Neural progenitor cell (in vitro differentiated cells): ENCODE measurements at regions not wholly inside any gene's neighbourhood (a gene's known extent, or its start where the extent isn't known, plus 50 kb on each side); places are given as distances from the start of the nearest gene placed in this dataset.
A peak's percentile ranks its signal among the peaks of the same experiment; 100 is the strongest.

Experiments
- DNase-seq: peaks from one replicate; pipeline ENCODE4 v3.0.0-alpha.2; 2016; ENCODE audit warnings: low spot score
- H2AFZ ChIP-seq: fragments of 200-600 bp; sonication (generic); replicated peaks from 2 replicates; pipeline ENCODE4 v1.6.1; 2016; ENCODE audit warnings: antibody characterized with exemption
- H3F3A ChIP-seq: fragments of 200-600 bp; sonication (generic); 2 replicates; pipeline ENCODE4 v1.6.1; 2016; ENCODE audit warnings: antibody characterized with exemption, low read depth
- H3K27ac ChIP-seq: fragments of 200-600 bp; sonication (generic); 2 replicates; pipeline ENCODE4 v1.5.1; 2016; ENCODE audit warnings: mild to moderate bottlenecking
- H3K27me3 ChIP-seq: fragments of 200-600 bp; sonication (generic); 2 replicates; pipeline ENCODE4 v1.6.1; 2016; ENCODE audit warnings: mild to moderate bottlenecking, moderate library complexity
- H3K36me3 ChIP-seq: fragments of 200-600 bp; sonication (generic); 2 replicates; pipeline ENCODE4 v1.5.1; 2016
- H3K4me1 ChIP-seq: fragments of 200-600 bp; sonication (generic); 2 replicates; pipeline ENCODE4 v1.6.1; 2016; ENCODE audit warnings: mixed run types
- H3K4me2 ChIP-seq: fragments of 200-600 bp; sonication (generic); 2 replicates; pipeline ENCODE4 v1.6.1; 2016
- H3K4me3 ChIP-seq: fragments of 200-600 bp; sonication (generic); 2 replicates; pipeline ENCODE4 v1.5.1; 2016
- H3K79me2 ChIP-seq: fragments of 200-600 bp; sonication (generic); 2 replicates; pipeline ENCODE4 v1.6.1; 2016; ENCODE audit warnings: low read depth
- H3K9ac ChIP-seq: fragments of 200-600 bp; sonication (generic); 2 replicates; pipeline ENCODE4 v1.6.1; 2016
- H3K9me3 ChIP-seq: fragments of 200-600 bp; sonication (generic); 2 replicates; pipeline ENCODE4 v1.5.1; 2016; ENCODE audit warnings: low read depth
- H4K20me1 ChIP-seq: fragments of 200-600 bp; sonication (generic); 2 replicates; pipeline ENCODE4 v1.6.1; 2016; ENCODE audit warnings: low read depth
- H3K27ac Mint-ChIP-seq: 3 replicates; pipeline ENCODE4 v1.8.0; 2021; ENCODE audit warnings: mixed read lengths
- H3K27me3 Mint-ChIP-seq: 2 replicates; pipeline ENCODE4 v1.8.0; 2022; ENCODE audit warnings: low read depth, mild to moderate bottlenecking, inconsistent platforms, moderate library complexity, mixed read lengths; ENCODE audit not compliant: insufficient read depth
- H3K36me3 Mint-ChIP-seq: 3 replicates; pipeline ENCODE4 v1.8.0; 2021; ENCODE audit warnings: mixed read lengths
- H3K4me1 Mint-ChIP-seq: 3 replicates; pipeline ENCODE4 v1.8.0; 2021; ENCODE audit warnings: mixed read lengths
- H3K4me3 Mint-ChIP-seq: 3 replicates; pipeline ENCODE4 v1.8.0; 2021; ENCODE audit warnings: mild to moderate bottlenecking, moderate library complexity, mixed read lengths
- H3K9me3 Mint-ChIP-seq: 3 replicates; pipeline ENCODE4 v1.8.0; 2020; ENCODE audit warnings: mixed read lengths
- EZH2 ChIP-seq: fragments of 200-600 bp; sonication (generic); IDR thresholded peaks from 2 replicates; pipeline ENCODE4 v1.6.1; 2017; ENCODE audit warnings: antibody characterized with exemption, mild to moderate bottlenecking, moderate library complexity
- EZH2phosphoT487 ChIP-seq: fragments of 200-600 bp; sonication (generic); IDR thresholded peaks from 2 replicates; pipeline ENCODE4 v1.6.1; 2017; ENCODE audit warnings: antibody characterized with exemption
- TF ChIP-seq, protein P1 (sequence below): fragments of 200-600 bp; sonication (generic); IDR thresholded peaks from 2 replicates; pipeline ENCODE4 v1.5.1; 2017; ENCODE audit warnings: antibody characterized with exemption, mild to moderate bottlenecking

DNA sequence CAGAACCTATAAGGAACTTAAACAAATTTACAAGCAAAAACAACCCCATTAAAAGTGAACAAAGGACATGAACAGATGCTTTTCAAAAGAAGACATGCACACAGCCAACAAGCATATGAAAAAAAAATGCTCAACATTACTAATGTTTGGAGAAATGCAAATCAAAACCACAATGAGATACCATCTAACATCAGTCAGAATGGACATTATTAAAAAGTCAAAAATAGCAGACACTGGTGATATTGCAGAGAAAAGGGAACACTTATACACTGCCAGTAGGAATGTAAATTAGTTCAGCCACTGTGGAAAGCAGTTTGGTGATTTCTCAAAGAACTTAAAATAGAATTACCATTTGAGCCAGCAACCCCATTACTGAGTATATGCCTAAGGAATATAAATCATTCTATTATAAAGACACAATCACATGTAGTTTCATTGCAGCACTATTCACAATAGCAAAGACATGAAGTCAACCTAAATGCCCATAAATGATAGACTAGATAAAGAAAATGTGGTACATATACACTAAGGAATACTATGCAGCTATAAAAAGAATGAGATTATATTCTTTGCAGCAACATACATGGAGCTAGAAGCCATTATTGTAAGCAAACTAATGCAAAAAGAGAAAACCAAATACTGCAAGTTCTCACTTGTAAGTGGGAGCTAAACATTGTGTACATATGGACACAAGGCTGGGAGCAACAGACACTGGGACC, 1509.4 kb downstream of the TECRL start:
- Histone ChIP-seq H3K4me1 (no peaks in the 10 kb centered on the region), H3K4me2 (no peak overlapping the region), H3K9me3 (no peaks in the 10 kb centered on the region), H2AFZ (no peak overlapping the region), H3K9ac (no peak overlapping the region), H3F3A (no peaks in the 10 kb centered on the region), H3K4me3 (no peak overlapping the region), H3K27me3 (no peaks in the 10 kb centered on the region), H4K20me1 (no peaks in the 10 kb centered on the region), H3K36me3 (no peaks in the 10 kb centered on the region), H3K27ac (no peak overlapping the region), H3K79me2 (no peaks in the 10 kb centered on the region)
- no peak for DNase-seq
- Mint-ChIP-seq H3K27ac (no peak overlapping the region), H3K27me3 (no peaks in the 10 kb centered on the region), H3K4me1 (no peaks in the 10 kb centered on the region), H3K4me3 (no peak overlapping the region), H3K36me3 (no peaks in the 10 kb centered on the region), H3K9me3 (no peaks in the 10 kb centered on the region)
- TF ChIP-seq EZH2phosphoT487 (no peak), EZH2 (no peak)
- TF ChIP-seq, protein P1, sequence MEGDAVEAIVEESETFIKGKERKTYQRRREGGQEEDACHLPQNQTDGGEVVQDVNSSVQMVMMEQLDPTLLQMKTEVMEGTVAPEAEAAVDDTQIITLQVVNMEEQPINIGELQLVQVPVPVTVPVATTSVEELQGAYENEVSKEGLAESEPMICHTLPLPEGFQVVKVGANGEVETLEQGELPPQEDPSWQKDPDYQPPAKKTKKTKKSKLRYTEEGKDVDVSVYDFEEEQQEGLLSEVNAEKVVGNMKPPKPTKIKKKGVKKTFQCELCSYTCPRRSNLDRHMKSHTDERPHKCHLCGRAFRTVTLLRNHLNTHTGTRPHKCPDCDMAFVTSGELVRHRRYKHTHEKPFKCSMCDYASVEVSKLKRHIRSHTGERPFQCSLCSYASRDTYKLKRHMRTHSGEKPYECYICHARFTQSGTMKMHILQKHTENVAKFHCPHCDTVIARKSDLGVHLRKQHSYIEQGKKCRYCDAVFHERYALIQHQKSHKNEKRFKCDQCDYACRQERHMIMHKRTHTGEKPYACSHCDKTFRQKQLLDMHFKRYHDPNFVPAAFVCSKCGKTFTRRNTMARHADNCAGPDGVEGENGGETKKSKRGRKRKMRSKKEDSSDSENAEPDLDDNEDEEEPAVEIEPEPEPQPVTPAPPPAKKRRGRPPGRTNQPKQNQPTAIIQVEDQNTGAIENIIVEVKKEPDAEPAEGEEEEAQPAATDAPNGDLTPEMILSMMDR: no peak

DNA sequence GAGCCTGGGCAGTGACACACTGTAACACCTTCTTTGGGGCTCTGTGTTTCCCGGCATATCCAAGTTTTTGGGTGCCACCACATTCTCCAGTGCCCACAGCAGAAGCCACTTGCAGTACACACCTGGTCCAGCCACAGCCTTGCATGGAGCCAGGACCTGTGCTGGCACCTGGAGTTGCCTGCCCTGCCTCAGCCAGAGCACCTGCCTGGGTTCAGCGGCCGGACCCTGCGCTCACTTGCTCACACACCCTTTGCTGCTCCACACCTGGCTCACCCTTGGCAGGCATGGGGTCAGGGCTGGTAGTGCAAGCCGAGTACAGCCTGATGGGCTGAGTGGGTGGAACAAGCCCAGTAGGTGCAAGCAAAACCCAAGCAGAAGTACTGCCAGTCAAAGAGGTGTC, 1511.1 kb downstream of the TECRL start:
- Histone ChIP-seq H3K27me3 (no peaks in the 10 kb centered on the region), H3K9ac (no peak overlapping the region), H4K20me1 (no peaks in the 10 kb centered on the region), H3K9me3 (no peaks in the 10 kb centered on the region), H3K79me2 (no peaks in the 10 kb centered on the region), H3K27ac (no peak overlapping the region), H2AFZ (no peak overlapping the region), H3K36me3 (no peaks in the 10 kb centered on the region), H3K4me2 (no peak overlapping the region), H3K4me3 (no peak overlapping the region), H3K4me1 (no peaks in the 10 kb centered on the region), H3F3A (no peaks in the 10 kb centered on the region)
- no peaks in the 10 kb centered on the region for H3K9me3 Mint-ChIP-seq
- no peak overlapping the region for H3K27ac Mint-ChIP-seq
- H3K4me3 Mint-ChIP-seq: no peak overlapping the region
- TF ChIP-seq EZH2 (no peak), EZH2phosphoT487 (no peak)
- TF ChIP-seq, protein P1: no peak
- no peak for DNase-seq
- no peaks in the 10 kb centered on the region for H3K27me3 Mint-ChIP-seq
- H3K36me3 Mint-ChIP-seq: no peaks in the 10 kb centered on the region
- peaks cover under 1% of the 10 kb centered on the region for H3K4me1 Mint-ChIP-seq

DNA sequence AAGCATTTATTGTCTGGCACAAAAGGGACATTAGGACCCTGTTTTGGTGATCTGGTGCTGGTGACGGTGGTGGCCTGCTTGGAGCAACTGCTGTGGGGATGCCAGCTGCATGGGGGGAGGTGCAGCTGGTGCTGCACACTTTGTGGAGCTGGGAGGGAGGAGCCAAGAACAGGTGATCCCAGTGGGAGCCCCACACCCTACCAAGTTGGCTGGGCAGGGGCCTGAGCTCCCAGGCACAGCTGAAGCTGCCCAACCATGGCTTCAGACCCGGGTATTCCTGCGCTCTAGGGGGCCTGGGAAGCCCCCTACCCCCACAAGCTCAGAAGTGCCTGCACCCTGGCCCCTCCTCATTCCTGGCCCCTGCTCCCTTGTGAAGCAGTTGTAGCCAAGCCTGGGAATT, 1512.5 kb downstream of the TECRL start:
- H3K36me3 ChIP-seq: no peaks in the 10 kb centered on the region
- peaks cover 3% of the 10 kb centered on the region for H3K4me1 Mint-ChIP-seq
- H3K27ac ChIP-seq: no peak overlapping the region
- H4K20me1 ChIP-seq: no peaks in the 10 kb centered on the region
- no peak overlapping the region for H3K9ac ChIP-seq
- no peak overlapping the region for H3K27ac Mint-ChIP-seq
- no peaks in the 10 kb centered on the region for H3F3A ChIP-seq
- no peaks in the 10 kb centered on the region for H3K27me3 Mint-ChIP-seq
- DNase-seq: no peak
- H3K9me3 ChIP-seq: no peaks in the 10 kb centered on the region
- no peaks in the 10 kb centered on the region for H3K4me1 ChIP-seq
- H3K9me3 Mint-ChIP-seq: no peaks in the 10 kb centered on the region
- peak overlapping the region; percentile 68 for H2AFZ ChIP-seq
- H3K4me3 Mint-ChIP-seq: no peak overlapping the region
- H3K27me3 ChIP-seq: no peaks in the 10 kb centered on the region
- H3K36me3 Mint-ChIP-seq: no peaks in the 10 kb centered on the region
- no peak overlapping the region for H3K4me3 ChIP-seq
- no peak overlapping the region for H3K4me2 ChIP-seq
- no peaks in the 10 kb centered on the region for H3K79me2 ChIP-seq
- TF ChIP-seq EZH2phosphoT487 (no peak), EZH2 (no peak)
- TF ChIP-seq, protein P1: no peak
